ENCODE measurements at regions not wholly inside any gene's neighbourhood (a gene's known extent, or its start where the extent isn't known, plus 50 kb on each side); places are given as distances from the start of the nearest gene placed in this dataset.
"Not testable (repeated sequence)": the region's sequence is repeated elsewhere in the genome, so short reads cannot be mapped to it uniquely, and the experiment has no call there.

- no peak for DNase-seq
Measured at GRCh38 chr7:153088601-153089000, 329.0 kb downstream of the ACTR3B start.

GRCh38 chr7:153090209-153090608 is 330.7 kb downstream of the ACTR3B start:
- DNase-seq: no peak

GRCh38 chr7:153090764-153091163 is 331.2 kb downstream of the ACTR3B start:
- no peak for DNase-seq

GRCh38 chr7:153091477-153091876 is 331.9 kb downstream of the ACTR3B start:
- no peak for DNase-seq

- DNase-seq: no peak
Measured at GRCh38 chr7:153097511-153098201, 338.1 kb downstream of the ACTR3B start.

- no peak for DNase-seq
Measured at GRCh38 chr7:153099235-153099634, 339.7 kb downstream of the ACTR3B start.

- DNase-seq: no peak
Measured at GRCh38 chr7:153100691-153101237, 341.2 kb downstream of the ACTR3B start.

- no peak for DNase-seq
Measured at GRCh38 chr7:153103202-153103601, 343.6 kb downstream of the ACTR3B start.

GRCh38 chr7:153107826-153108225 is 348.3 kb downstream of the ACTR3B start:
- DNase-seq: no peak

- DNase-seq: no peak
Measured at GRCh38 chr7:153109566-153109965, 350.0 kb downstream of the ACTR3B start.

GRCh38 chr7:153110606-153111005 is 351.1 kb downstream of the ACTR3B start:
- DNase-seq: no peak

GRCh38 chr7:153122255-153122654 is 362.7 kb downstream of the ACTR3B start:
- DNase-seq: not testable (repeated sequence)

GRCh38 chr7:153130052-153130451 is 370.5 kb downstream of the ACTR3B start:
- DNase-seq: no peak

- DNase-seq: no peak
Measured at GRCh38 chr7:153151766-153152165, 392.2 kb downstream of the ACTR3B start.

- DNase-seq: no peak
Measured at GRCh38 chr7:153152801-153153422, 393.4 kb downstream of the ACTR3B start.

- DNase-seq: no peak
Measured at GRCh38 chr7:153158149-153158548, 398.6 kb downstream of the ACTR3B start.

GRCh38 chr7:153170287-153170686 is 410.7 kb downstream of the ACTR3B start:
- DNase-seq: no peak

- no peak for DNase-seq
Measured at GRCh38 chr7:153185936-153186335, 426.4 kb downstream of the ACTR3B start.

GRCh38 chr7:153188161-153188560 is 428.6 kb downstream of the ACTR3B start:
- DNase-seq: no peak

- DNase-seq: no peak
Measured at GRCh38 chr7:153188630-153189029, 429.1 kb downstream of the ACTR3B start.

- DNase-seq: peak; percentile 61
Measured at GRCh38 chr7:153190452-153190851, 430.9 kb downstream of the ACTR3B start.

- no peak for DNase-seq
Measured at GRCh38 chr7:153190986-153191385, 431.4 kb downstream of the ACTR3B start.

GRCh38 chr7:153193144-153193595 is 433.6 kb downstream of the ACTR3B start:
- DNase-seq: peak; percentile 76

GRCh38 chr7:153217032-153217431 is 457.5 kb downstream of the ACTR3B start:
- no peak for DNase-seq
